Prostate gland (tissue), 2 donors: ENCODE measurements at regions not wholly inside any gene's neighbourhood (a gene's known extent, or its start where the extent isn't known, plus 50 kb on each side); places are given as distances from the start of the nearest gene placed in this dataset.
"Not testable (repeated sequence)": the region's sequence is repeated elsewhere in the genome, so short reads cannot be mapped to it uniquely, and the experiment has no call there.

Experiments used
- DNase-seq: peaks from one replicate; pipeline ENCODE4 v3.0.0-alpha.2; 2019; ENCODE audit warnings: low spot score
- H3K27ac ChIP-seq, 2 donors: fragments of 200-600 bp; sonication (generic); 2 replicates each; pipeline ENCODE4 v1.5.1; 2017 to 2019
- H3K27me3 ChIP-seq: fragments of 200-600 bp; sonication (generic); replicated peaks from 2 replicates; pipeline ENCODE4 v1.5.1; 2019; ENCODE audit not compliant: insufficient read depth
- H3K36me3 ChIP-seq, 2 donors: fragments of 200-600 bp; sonication (generic); 1 replicate in 1 of 2; 2 replicates in 1 of 2; pipeline versions ENCODE4 v1.5.1 to v1.8.1; 2017 to 2019
- H3K4me1 ChIP-seq: fragments of 200-600 bp; sonication (generic); replicated peaks from 2 replicates; pipeline ENCODE4 v1.5.1; 2019
- H3K4me3 ChIP-seq, 2 donors: fragments of 200-600 bp; sonication (generic); 2 replicates each; pipeline ENCODE4 v1.5.1; 2017 to 2019
- H3K9me3 ChIP-seq: fragments of 200-600 bp; sonication (generic); 2 replicates; pipeline ENCODE4 v1.5.1; 2017
- POLR2A ChIP-seq: fragments of 450-650 bp; IDR thresholded peaks from one replicate; pipeline ENCODE4 v1.6.1; 2016; ENCODE audit warnings: antibody characterized with exemption, mild to moderate bottlenecking
- POLR2AphosphoS5 ChIP-seq: sonication (generic); formaldehyde crosslinking; IDR thresholded peaks from one replicate; pipeline ENCODE4 v1.6.1; 2017; ENCODE audit warnings: antibody characterized with exemption
- WGBS: methylation state at CpG from one replicate; pipeline ENCODE4 v1.1.5; 2018; 5-methylcytosine and 5-hydroxymethylcytosine counted together
- intact Hi-C: fragments of 100-400 bp; cut with DNase I; formaldehyde crosslinking; loops from one replicate; pipeline ENCODE4 v1.14.2; 2022
- TF ChIP-seq, protein P1 (sequence below), 4 experiments: fragments of 200-600 bp in 2 of 4; fragments of 450-650 bp in 2 of 4; sonication (generic) in 2 of 4; IDR thresholded peaks; 1 replicate in 3 of 4; 2 replicates in 1 of 4; pipeline ENCODE4 v1.5.1; 2016 to 2019; ENCODE audit warnings: antibody characterized with exemption in 4 of 4, mild to moderate bottlenecking in 2 of 4, moderate library complexity in 2 of 4

DNA sequence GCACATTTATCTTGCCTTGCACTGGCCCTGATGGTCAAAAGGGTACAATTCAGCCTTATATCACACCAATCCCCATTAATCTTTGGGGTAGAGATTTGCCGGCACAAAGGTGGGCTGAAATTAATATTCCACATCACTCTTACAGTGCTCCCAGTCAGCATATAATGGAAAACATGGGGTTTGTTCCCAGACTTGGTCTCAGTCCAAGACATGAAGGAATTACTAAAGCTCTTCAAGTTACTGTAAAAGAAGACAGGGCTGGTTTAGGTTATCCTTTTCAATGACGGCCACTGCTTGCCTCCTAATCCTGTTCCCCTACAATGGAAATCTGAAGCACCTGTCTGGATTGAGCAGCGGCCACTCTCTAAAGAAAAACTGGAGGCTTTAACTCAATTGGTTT lies 160.7 kb downstream of the IER5 start:
- Histone ChIP-seq H3K4me1 (no peaks in the 10 kb centered on the region), H3K36me3 (no peaks in the 10 kb centered on the region), H3K27ac (no peak overlapping the region), H3K9me3 (no peaks in the 10 kb centered on the region), H3K4me3 (no peak overlapping the region), H3K27me3 (no peaks in the 10 kb centered on the region)
- TF ChIP-seq POLR2A (no peak), POLR2AphosphoS5 (no peak)
- TF ChIP-seq, protein P1, sequence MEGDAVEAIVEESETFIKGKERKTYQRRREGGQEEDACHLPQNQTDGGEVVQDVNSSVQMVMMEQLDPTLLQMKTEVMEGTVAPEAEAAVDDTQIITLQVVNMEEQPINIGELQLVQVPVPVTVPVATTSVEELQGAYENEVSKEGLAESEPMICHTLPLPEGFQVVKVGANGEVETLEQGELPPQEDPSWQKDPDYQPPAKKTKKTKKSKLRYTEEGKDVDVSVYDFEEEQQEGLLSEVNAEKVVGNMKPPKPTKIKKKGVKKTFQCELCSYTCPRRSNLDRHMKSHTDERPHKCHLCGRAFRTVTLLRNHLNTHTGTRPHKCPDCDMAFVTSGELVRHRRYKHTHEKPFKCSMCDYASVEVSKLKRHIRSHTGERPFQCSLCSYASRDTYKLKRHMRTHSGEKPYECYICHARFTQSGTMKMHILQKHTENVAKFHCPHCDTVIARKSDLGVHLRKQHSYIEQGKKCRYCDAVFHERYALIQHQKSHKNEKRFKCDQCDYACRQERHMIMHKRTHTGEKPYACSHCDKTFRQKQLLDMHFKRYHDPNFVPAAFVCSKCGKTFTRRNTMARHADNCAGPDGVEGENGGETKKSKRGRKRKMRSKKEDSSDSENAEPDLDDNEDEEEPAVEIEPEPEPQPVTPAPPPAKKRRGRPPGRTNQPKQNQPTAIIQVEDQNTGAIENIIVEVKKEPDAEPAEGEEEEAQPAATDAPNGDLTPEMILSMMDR (IDR thresholded peaks at IDR 0.05) = no peak
- DNase-seq = no peak
- intact Hi-C loops = no loop called here
- WGBS = 69% methylated on average over 3 of the region's 3 CpGs

DNA sequence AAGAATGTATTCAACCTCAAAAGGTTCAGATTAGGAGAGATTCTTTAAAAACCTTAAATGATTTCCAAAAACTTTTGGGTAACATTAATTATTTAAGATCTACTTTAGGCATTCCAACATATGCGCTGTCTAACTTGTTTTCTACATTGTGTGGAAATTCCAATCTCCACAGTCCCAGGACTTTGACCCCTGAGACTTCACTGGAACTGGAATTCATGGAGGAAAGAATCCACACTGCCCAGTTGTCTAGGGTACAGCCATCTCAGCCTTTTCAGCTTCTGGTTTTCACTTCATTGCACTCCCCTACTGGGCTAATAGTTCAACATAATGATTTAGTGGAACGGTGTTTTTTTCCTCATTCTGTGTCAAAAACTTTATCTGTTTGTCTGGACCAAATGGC lies 161.5 kb downstream of the IER5 start:
- intact Hi-C loops = no loop called here
- Histone ChIP-seq H3K4me3 (no peak overlapping the region), H3K27me3 (no peaks in the 10 kb centered on the region), H3K9me3 (no peaks in the 10 kb centered on the region), H3K4me1 (no peaks in the 10 kb centered on the region), H3K27ac (no peak overlapping the region), H3K36me3 (no peaks in the 10 kb centered on the region)
- DNase-seq = no peak
- WGBS = 83% methylated on average over 2 of the region's 2 CpGs
- no peak for TF ChIP-seq POLR2A
- TF ChIP-seq, protein P1 (IDR thresholded peaks at IDR 0.05) = no peak
- no peak for TF ChIP-seq POLR2AphosphoS5

DNA sequence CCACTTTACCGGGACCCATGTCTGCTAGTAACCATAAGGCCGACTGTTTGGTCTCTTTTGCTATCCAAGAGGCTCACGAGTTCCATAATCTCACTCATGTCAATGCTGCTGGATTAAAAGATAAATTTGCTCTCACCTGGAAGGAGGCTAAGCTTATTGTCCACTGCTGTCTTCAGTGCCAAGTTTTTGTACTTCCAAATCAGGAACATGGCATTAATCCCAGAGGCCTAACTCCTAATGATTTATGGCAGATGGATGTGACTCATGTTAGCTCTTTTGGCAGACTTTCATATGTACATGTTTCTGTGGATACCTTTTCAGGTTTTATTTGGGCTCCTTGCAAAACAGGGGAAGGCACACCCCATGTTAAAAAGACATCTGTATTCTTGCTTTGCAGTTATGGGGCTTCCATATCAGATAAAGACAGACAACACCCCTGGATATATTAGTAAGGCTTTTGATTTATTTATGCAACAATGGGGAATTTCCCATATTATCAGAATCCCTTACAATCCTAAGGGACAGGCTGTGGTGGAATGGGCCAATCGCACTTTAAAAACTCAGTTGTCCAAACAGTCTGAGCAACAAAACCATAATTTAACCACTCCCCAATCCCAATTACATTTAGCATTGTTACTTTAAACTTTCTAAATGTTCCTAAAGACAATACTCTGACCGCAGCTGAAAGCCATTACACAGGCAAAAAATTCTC lies 162.7 kb downstream of the IER5 start:
- Histone ChIP-seq H3K27ac (no peak overlapping the region), H3K36me3 (no peaks in the 10 kb centered on the region), H3K4me1 (no peaks in the 10 kb centered on the region), H3K4me3 (no peak overlapping the region), H3K9me3 (no peaks in the 10 kb centered on the region), H3K27me3 (no peaks in the 10 kb centered on the region)
- intact Hi-C loops = no loop called here
- peak; percentile 74 for DNase-seq
- no peak for TF ChIP-seq POLR2A
- TF ChIP-seq POLR2AphosphoS5 = peak; percentile 84
- 21% methylated on average over 5 of the region's 5 CpGs for WGBS

DNA sequence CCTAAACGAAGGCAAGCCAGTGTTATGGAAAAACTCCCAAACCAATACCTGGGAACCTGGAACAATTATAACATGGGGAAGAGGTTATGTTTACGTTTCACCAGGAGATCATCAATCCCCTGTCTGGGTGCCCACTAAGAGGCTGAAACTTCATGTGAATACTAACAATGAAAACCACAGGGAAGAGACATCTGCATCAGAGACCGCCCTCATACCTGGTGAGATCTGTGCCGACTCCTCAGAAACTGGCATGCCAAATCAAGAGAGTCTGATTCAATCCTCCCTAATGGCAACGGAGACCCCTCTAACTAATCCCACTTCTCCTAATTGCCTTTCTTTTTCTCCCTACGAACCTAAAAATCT lies 163.2 kb downstream of the IER5 start:
- DNase-seq = no peak
- WGBS = 30% methylated on average over 6 of the region's 6 CpGs
- H3K4me1 ChIP-seq = no peaks in the 10 kb centered on the region
- H3K9me3 ChIP-seq = no peaks in the 10 kb centered on the region
- no peak overlapping the region for H3K4me3 ChIP-seq
- no peaks in the 10 kb centered on the region for H3K27me3 ChIP-seq
- H3K36me3 ChIP-seq = no peaks in the 10 kb centered on the region
- no peak overlapping the region for H3K27ac ChIP-seq
- TF ChIP-seq POLR2AphosphoS5 (no peak), POLR2A (no peak)
- TF ChIP-seq, protein P1 (IDR thresholded peaks at IDR 0.05) = no peak
- intact Hi-C loops = no loop called here

DNA sequence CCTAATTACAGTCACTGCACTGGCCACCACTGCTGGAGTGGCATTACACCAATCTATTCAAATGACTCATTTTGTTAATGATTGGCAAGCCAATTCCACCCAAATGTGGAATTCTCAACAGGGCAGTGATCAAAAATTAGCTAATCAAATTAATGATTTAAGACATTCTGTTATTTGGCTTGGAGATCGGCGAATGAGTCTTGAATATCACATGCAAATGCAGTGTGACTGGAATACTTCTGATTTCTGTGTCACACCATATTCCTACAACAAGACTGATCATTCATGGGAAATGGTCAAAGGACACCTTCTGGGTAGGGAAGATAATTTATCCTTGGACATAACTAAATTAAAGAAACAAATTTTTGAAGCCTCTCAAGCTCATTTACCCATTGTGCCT lies 165.1 kb downstream of the IER5 start:
- H3K36me3 ChIP-seq, H3K4me1 ChIP-seq, H3K9me3 ChIP-seq, intact Hi-C loops, H3K27ac ChIP-seq, DNase-seq, H3K27me3 ChIP-seq, H3K4me3 ChIP-seq: not testable (repeated sequence)
- 48% methylated on average over 2 of the region's 2 CpGs for WGBS

DNA sequence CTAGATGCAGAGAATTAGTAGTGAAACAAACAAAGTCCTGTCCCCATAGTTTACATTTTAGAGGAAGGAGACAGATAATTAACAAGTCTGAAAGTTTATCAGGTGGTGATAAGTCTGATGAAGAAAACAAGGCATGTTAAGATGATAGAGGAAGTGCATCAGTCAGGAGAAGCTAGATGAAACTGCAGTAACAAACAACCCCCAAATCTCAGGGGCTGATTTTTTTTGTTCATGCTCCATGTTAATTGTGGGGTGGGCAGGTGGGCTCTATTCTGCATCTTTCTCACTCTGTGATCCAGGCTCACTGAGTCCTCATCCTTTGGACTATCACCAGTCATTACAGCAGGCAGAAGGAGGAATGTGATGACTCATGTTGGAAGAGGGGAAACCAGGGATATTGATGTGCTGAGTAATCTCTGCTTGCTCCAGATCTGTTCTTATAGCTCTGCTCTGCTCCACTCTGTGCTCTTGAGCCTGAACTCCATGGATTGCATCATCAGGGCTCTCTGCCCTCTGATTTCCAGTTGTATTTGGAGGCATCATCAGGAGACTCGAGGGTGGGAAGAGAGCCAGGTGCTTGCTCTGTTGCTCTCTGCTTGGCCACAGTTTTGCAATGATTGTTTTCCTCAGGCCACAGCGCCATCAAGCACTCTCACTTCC lies 166.9 kb downstream of the IER5 start:
- no peak for DNase-seq
- intact Hi-C loops = no loop called here
- no peak overlapping the region for H3K27ac ChIP-seq
- no peaks in the 10 kb centered on the region for H3K27me3 ChIP-seq
- H3K4me3 ChIP-seq = no peak overlapping the region
- WGBS = 66% methylated on average over 2 of the region's 2 CpGs
- no peaks in the 10 kb centered on the region for H3K36me3 ChIP-seq
- no peaks in the 10 kb centered on the region for H3K9me3 ChIP-seq
- TF ChIP-seq POLR2A = no peak
- TF ChIP-seq, protein P1 (IDR thresholded peaks at IDR 0.05) = no peak
- TF ChIP-seq POLR2AphosphoS5 = no peak
- H3K4me1 ChIP-seq = peaks cover 4% of the 10 kb centered on the region
